Stimulated activated CD4-positive, alpha-beta T cell treated with anti-CD3 and anti-CD28 coated beads, Interleukin-4, amount 100 ng/mL, for 1 hour (primary cell): ENCODE measurements at regions not wholly inside any gene's neighbourhood (a gene's known extent, or its start where the extent isn't known, plus 50 kb on each side); places are given as distances from the start of the nearest gene placed in this dataset.

Experiments used
- DNase-seq: peaks from one replicate; pipeline ENCODE4 v3.0.0-alpha.2; 2020

DNA sequence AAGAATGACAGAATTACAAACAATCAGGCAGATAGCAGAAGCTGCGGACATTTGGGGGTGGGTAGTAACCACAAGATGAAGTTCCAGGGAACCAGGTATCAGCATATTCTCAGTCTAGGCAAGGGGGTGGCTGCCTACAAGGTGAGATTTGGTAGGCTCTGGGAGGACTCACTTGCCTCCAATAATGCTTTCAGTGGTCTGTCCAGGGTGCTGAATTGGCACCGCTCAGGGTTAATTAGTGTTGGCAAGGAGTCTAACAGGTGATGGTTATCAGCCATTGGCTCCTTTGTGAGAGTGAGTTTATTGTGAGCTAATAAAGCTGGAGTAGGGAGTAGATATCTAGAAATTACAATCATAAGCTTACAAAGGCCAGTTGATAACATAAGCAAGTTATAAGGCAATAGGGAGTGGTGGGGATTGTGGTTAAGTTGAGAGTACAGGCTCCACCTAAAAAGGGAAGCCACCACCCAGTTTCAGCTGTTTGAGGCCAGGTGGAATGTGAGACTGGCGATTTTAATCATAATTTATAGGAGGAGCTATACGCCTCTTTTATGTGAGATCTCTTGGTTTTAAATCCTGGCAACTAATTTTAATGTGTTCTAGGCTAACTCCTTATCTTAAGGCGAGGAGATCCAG lies 320.5 kb downstream of the MIAT start:
- no peak for DNase-seq

DNA sequence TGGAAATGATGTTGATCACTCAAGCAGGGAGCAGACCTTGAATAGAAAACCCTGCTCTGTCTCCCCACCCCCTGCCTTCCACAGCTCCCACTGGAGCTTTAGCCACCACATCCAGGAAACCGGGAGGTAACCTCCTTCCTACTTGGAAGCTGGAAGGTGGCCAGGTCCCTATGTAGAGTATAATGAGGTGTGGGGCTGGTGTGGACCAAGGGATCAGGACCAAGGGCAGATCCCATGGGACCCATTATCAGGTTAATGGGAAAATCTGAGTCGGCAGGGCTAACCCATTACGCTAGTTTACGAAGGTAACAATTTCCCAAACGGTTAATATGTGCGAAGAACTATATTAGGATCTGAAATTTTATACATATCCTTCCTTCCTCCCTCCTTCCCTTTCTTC lies 321.9 kb downstream of the MIAT start:
- no peak for DNase-seq

DNA sequence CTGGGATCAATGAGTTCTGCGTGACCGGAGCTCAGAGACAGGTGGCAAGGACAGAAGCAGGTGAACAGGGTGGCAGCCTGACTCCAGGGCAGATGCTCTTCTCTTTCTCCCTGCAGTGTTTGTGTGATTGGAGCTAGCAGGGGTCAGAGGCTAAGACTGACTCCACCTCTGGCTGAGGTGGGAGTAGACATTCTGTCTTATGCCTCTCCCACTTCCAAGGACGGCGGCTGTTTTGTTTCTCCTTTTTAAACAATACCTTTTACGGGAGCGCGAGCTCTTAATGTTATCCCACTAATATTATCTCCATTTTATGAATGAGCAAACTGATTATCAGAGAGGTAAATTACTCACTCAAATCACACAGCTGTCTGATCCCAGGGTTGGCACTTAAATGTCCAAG lies 323.7 kb downstream of the MIAT start:
- no peak for DNase-seq

DNA sequence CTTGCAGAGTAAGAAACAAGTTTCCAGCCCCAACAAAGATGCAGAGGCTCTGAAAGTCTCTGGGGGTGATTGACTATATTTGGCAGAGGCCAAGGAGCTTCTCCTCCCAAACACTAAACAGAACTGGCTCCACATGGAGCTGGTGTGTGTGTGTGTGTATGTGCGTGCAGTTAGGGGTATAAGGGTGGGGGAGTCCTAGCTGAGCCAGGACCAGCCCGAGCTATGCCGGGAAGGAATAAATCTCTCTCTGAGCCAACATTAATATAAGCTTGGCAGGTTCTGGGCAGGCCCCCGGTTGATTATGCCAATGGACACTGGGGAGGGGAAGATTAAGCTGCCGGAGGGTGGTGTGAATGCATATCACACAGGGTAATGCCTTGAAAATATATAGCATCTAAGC lies 324.2 kb downstream of the MIAT start:
- DNase-seq: no peak

DNA sequence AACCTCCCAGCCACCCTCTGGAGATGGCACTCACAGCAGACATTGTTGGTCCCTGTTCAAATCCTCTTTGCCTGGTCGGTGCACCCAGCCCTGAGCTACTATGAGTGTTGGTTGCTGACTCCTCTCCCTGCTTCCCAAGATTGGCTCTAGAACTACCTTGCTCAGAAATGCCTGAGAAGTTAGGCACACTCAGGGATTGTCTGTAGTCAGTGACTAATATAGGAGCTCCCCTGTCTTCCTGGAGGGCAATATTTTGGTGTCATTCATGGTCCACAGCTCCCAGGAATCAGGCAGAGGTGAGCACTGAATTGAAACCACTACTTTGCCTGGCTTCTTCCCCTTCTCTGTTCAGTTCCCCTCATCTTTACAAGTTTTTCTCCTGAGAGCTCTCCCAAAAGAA lies 325.9 kb downstream of the MIAT start:
- no peak for DNase-seq

DNA sequence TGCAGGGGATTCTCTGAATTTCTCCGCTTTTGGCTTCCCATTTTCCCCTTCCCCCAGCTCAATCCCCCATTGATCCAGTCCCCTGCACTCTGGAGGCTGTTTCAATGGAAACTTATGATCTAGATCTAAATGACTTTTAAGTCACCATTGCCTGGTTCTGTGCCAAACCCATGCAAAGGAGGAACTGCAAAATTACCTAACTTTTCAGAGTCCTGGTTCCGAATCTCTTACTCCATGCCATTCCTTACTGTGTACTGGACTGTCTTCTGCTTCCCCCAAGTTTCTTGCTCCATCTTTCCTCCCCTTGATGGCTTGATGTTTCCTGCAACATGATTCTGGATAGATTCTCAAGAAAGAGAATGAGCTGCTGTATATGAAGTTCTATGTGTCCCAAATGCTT lies 327.8 kb downstream of the MIAT start:
- no peak for DNase-seq

- no peak for DNase-seq
Measured at GRCh38 chr22:26985931-26986782, 328.8 kb downstream of the MIAT start.

DNA sequence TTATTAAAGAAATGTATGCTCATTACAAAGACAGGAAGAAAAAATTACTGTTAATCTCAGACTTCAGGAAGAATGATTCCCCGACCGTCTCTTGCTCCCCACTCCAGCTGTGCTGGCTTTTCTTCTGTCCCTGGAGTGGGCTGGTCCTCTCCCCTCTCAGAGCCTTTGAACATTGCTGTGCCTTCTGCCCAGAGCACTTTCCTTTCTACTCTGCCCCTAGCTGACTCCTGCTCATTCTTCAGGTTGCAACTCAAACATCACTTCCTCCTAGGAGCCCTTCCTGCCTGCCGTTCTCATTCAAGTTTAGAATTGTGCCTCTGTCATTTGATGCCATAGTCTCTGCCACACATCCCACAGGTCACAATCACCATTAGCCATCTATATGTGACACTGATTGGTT lies 329.5 kb downstream of the MIAT start:
- DNase-seq: no peak

DNA sequence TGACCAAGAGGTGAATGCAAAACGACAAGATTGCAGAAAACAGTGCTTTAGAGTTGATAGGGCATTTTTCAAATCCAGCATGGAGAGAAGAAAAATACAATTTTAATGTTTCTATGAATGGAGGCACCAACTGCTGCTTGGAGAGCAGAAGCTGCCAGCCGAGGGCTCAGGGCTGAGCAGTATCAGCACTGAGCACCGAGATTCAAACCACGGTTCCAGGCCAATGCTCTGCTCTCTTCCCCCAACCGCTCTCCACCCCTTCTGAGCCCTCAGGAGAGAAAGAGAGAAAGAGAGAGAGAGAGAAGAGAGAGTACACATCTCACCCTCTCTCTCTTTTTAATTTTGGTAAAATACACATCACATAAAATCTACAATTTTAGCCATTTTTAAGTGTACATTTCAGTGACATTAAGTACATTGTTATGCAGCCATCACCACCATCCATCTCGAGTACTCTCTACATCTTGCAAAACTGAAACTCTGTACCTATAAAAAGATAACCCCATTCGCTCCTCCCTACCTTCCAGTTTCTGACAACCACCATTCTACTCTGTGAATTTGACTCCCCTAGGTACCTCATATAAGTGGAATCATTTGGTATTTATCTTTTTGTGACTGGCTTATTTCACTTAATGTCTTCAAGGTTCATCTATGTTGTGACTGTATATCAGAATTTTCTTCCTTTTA lies 333.3 kb downstream of the MIAT start:
- no peak for DNase-seq

GRCh38 chr22:26992556-26992955 lies 335.2 kb downstream of the MIAT start:
- DNase-seq: no peak

GRCh38 chr22:26993886-26994285 lies 336.5 kb downstream of the MIAT start:
- DNase-seq: no peak

GRCh38 chr22:26994801-26995200 lies 337.4 kb downstream of the MIAT start:
- no peak for DNase-seq

GRCh38 chr22:26995235-26995634 lies 337.8 kb downstream of the MIAT start:
- DNase-seq: no peak

DNA sequence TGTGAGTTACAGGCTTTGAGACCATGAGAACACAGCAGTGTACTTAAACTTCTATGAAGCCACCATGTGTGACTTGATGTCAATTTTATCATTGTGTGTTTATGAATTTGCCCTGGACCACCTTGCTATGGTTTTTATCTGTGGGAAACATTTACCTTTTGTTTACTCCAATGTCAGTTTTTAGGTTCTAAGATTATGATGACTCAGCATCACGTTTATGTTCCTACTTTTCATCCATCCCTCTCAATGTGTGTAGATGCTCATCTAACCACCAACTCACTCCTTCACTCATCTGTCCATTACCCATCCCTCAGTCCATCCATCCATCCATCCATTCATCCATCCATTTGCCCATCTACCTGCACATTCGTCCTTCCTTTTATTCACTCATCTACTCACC lies 338.8 kb downstream of the MIAT start:
- no peak for DNase-seq

GRCh38 chr22:26998129-26998528 lies 340.7 kb downstream of the MIAT start:
- no peak for DNase-seq

- no peak for DNase-seq
Measured at GRCh38 chr22:26998716-26999115, 341.3 kb downstream of the MIAT start.

GRCh38 chr22:27003297-27003696 lies 345.9 kb downstream of the MIAT start:
- DNase-seq: no peak

- no peak for DNase-seq
Measured at GRCh38 chr22:27004434-27004833, 347.0 kb downstream of the MIAT start.

DNA sequence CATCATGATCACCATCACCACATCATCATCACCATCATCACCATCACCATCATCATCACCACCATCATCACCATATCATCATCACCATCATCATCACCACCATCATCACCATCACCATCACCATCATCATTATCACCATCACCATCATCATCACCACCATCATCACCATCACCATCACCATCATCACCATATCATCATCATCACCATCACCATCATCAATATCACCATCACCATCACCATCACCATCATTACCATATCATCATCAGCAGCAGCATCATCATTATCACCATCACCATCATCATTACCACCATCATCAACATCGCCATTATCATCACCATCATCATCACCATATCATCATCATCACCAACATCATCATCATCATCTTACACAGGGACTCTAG lies 351.1 kb downstream of the MIAT start:
- no peak for DNase-seq

GRCh38 chr22:27011133-27011532 lies 353.7 kb downstream of the MIAT start:
- DNase-seq: no peak

DNA sequence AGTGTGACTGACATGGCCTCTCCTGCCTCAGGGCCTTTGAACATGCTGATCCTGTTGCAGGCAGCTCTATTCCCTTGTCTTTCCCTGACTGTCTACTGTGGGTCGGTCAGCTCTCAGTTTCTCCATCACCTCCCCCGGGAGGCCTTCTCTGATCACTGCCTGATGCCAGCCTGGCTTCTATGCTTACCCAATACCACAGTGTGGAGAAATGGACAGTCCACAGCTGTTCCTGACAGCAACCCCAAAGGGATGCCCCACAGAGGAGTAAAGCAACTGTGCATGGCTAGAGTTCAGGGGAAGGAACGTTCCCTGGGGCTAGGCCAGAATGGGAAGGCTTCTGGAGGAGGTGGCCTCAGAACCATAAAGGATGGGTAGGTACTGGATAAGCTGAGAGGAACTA lies 354.3 kb downstream of the MIAT start:
- no peak for DNase-seq

GRCh38 chr22:27019827-27020226 lies 362.4 kb downstream of the MIAT start:
- no peak for DNase-seq

DNA sequence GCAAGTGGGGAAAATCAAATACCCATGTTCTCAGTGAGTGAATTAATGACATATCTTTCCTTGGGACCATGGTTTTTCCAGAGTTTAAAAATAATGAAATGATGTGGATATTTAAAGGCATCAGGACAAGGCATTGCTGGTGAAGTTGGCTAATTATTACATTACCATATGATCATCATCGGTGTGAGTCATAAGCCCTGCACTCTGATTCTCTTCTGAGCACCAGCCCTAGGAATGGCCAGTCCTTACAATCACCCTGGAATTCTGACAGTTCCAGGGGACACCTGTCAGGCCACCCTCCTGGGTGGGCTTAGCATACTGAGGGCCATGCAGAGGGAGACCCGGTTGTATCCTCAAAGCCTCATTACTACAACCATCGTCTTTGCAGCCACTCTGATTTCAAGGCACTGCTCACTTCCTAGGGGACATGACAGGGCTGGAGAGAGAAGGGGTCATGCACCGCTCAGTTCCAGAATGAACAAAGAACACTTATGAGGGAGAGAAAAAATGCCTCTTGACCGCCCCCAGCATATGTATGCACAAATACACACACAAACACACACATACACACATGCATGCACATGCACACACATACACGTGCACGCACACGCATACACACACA lies 365.0 kb downstream of the MIAT start:
- no peak for DNase-seq

GRCh38 chr22:27022896-27023361 lies 365.5 kb downstream of the MIAT start:
- DNase-seq: no peak
